ENCODE measurements at regions not wholly inside any gene's neighbourhood (a gene's known extent, or its start where the extent isn't known, plus 50 kb on each side); places are given as distances from the start of the nearest gene placed in this dataset.
"Not testable (repeated sequence)": the region's sequence is repeated elsewhere in the genome, so short reads cannot be mapped to it uniquely, and the experiment has no call there.

GRCh38 chr13:59064042-59064441 is 1099.7 kb downstream of the DIAPH3 start:
- in situ Hi-C loops (cut with MboI; ENCODE audit: low sequenced_read_pairs), result no loop called here

- in situ Hi-C loops (cut with MboI; ENCODE audit: low sequenced_read_pairs), result not testable (repeated sequence)
Observed at GRCh38 chr13:59076386-59076785, 1087.3 kb downstream of the DIAPH3 start.

GRCh38 chr13:59086147-59086546 is 1077.6 kb downstream of the DIAPH3 start:
- in situ Hi-C loops (cut with MboI; ENCODE audit: low sequenced_read_pairs), result no loop called here

GRCh38 chr13:59088716-59089115 is 1075.0 kb downstream of the DIAPH3 start:
- in situ Hi-C loops (cut with MboI; ENCODE audit: low sequenced_read_pairs), result no loop called here

- in situ Hi-C loops (cut with MboI; ENCODE audit: low sequenced_read_pairs), result no loop called here
Observed at GRCh38 chr13:59094181-59094580, 1069.5 kb downstream of the DIAPH3 start.

GRCh38 chr13:59099182-59099974 is 1064.3 kb downstream of the DIAPH3 start:
- in situ Hi-C loops (cut with MboI; ENCODE audit: low sequenced_read_pairs), result no loop called here

GRCh38 chr13:59103004-59103768 is 1060.5 kb downstream of the DIAPH3 start:
- in situ Hi-C loops (cut with MboI; ENCODE audit: low sequenced_read_pairs), result no loop called here

GRCh38 chr13:59111751-59112171 is 1052.0 kb downstream of the DIAPH3 start:
- in situ Hi-C loops (cut with MboI; ENCODE audit: low sequenced_read_pairs), result no loop called here

- in situ Hi-C loops (cut with MboI; ENCODE audit: low sequenced_read_pairs), result no loop called here
Observed at GRCh38 chr13:59112221-59112718, 1051.5 kb downstream of the DIAPH3 start.

- in situ Hi-C loops (cut with MboI; ENCODE audit: low sequenced_read_pairs), result no loop called here
Observed at GRCh38 chr13:59119475-59119874, 1044.3 kb downstream of the DIAPH3 start.

- in situ Hi-C loops (cut with MboI; ENCODE audit: low sequenced_read_pairs), result no loop called here
Observed at GRCh38 chr13:59120297-59120843, 1043.4 kb downstream of the DIAPH3 start.

GRCh38 chr13:59121507-59121906 is 1042.2 kb downstream of the DIAPH3 start:
- in situ Hi-C loops (cut with MboI; ENCODE audit: low sequenced_read_pairs), result no loop called here

- in situ Hi-C loops (cut with MboI; ENCODE audit: low sequenced_read_pairs), result no loop called here
Observed at GRCh38 chr13:59126474-59126873, 1037.3 kb downstream of the DIAPH3 start.

GRCh38 chr13:59133903-59134302 is 1029.8 kb downstream of the DIAPH3 start:
- in situ Hi-C loops (cut with MboI; ENCODE audit: low sequenced_read_pairs), result no loop called here

GRCh38 chr13:59144700-59145099 is 1019.0 kb downstream of the DIAPH3 start:
- in situ Hi-C loops (cut with MboI; ENCODE audit: low sequenced_read_pairs), result no loop called here

- in situ Hi-C loops (cut with MboI; ENCODE audit: low sequenced_read_pairs), result no loop called here
Observed at GRCh38 chr13:59145381-59145780, 1018.3 kb downstream of the DIAPH3 start.

GRCh38 chr13:59157181-59157580 is 1006.5 kb downstream of the DIAPH3 start:
- in situ Hi-C loops (cut with MboI; ENCODE audit: low sequenced_read_pairs), result no loop called here

GRCh38 chr13:59166174-59166573 is 997.6 kb downstream of the DIAPH3 start:
- in situ Hi-C loops (cut with MboI; ENCODE audit: low sequenced_read_pairs), result no loop called here

GRCh38 chr13:59172076-59172475 is 991.7 kb downstream of the DIAPH3 start:
- in situ Hi-C loops (cut with MboI; ENCODE audit: low sequenced_read_pairs), result no loop called here

- in situ Hi-C loops (cut with MboI; ENCODE audit: low sequenced_read_pairs), result no loop called here
Observed at GRCh38 chr13:59176775-59177174, 987.0 kb downstream of the DIAPH3 start.

- in situ Hi-C loops (cut with MboI; ENCODE audit: low sequenced_read_pairs), result no loop called here
Observed at GRCh38 chr13:59178344-59178743, 985.4 kb downstream of the DIAPH3 start.

GRCh38 chr13:59182241-59182640 is 981.5 kb downstream of the DIAPH3 start:
- in situ Hi-C loops (cut with MboI; ENCODE audit: low sequenced_read_pairs), result no loop called here
